HepG2 (cell line): ENCODE measurements at regions not wholly inside any gene's neighbourhood (a gene's known extent, or its start where the extent isn't known, plus 50 kb on each side); places are given as distances from the start of the nearest gene placed in this dataset.

Source experiments
- ATAC-seq: fragments of 200-7000 bp; cut with Tn5 transposase; 3 replicates; pipeline ENCODE4 v1.9.1; 2020; ENCODE audit warnings: mild to moderate bottlenecking, moderate library complexity
- BruUV-seq: library from RNA; stranded (reverse); fragments of 400-500 nt; replicated peaks from 2 replicates; lab custom pipeline; 2021; lab: Mats Ljungman, UMichigan
- CTCF ChIA-PET: fragments of 300-600 bp; formaldehyde crosslinking; extraction: SDS; loops from one replicate; lab custom pipeline; 2021; ENCODE audit warnings: low total read pairs, inconsistent platforms, low intra/inter-chr PET ratio; lab: Yijun Ruan, JAX
- POLR2A ChIA-PET: fragments of 350-600 bp; sonication (Branson Sonifier 250); formaldehyde crosslinking; loops from one replicate; lab custom pipeline; 2020; ENCODE audit warnings: antibody characterized with exemption, inconsistent platforms; lab: Yijun Ruan, JAX
- DNase-seq: peaks from one replicate; pipeline ENCODE4 v3.0.0-alpha.2; 2015; ENCODE audit warnings: low spot score
- FAIRE-seq: peaks from 3 replicates; lab custom pipeline; 2011; peaks lifted over from hg19 to GRCh38; lab: Jason Lieb, UNC
- H2AFZ ChIP-seq: one replicate; pipeline ENCODE4 v1.6.1; 2011; ENCODE audit warnings: low read length, inconsistent platforms
- H3K27ac ChIP-seq: fragments of 300-600 bp; 3 replicates; pipeline ENCODE4 v1.8.0; 2011; ENCODE audit warnings: mixed run types, mild to moderate bottlenecking, mixed read lengths, low read length, inconsistent platforms; ENCODE audit not compliant: insufficient read depth; ENCODE audit errors: extremely low read length
- H3K27me3 ChIP-seq, 2 experiments: fragments of 200-600 bp in 1 of 2; 2 replicates in 1 of 2; 3 replicates in 1 of 2; pipeline versions ENCODE4 v1.6.0 to v1.8.0; 2011; ENCODE audit warnings: low read length in 2 of 2, mild to moderate bottlenecking in 2 of 2, moderate library complexity in 2 of 2, inconsistent platforms in 1 of 2; ENCODE audit not compliant: insufficient read depth in 2 of 2, control insufficient read depth in 1 of 2
- H3K36me3 ChIP-seq, 2 experiments: fragments of 200-600 bp in 1 of 2; replicated peaks in 1 of 2; 2 replicates in 1 of 2; 3 replicates in 1 of 2; pipeline versions ENCODE4 v1.5.1 to v1.8.0; 2011; ENCODE audit warnings: low read length in 2 of 2, inconsistent platforms in 1 of 2; ENCODE audit not compliant: insufficient read depth in 2 of 2, control insufficient read depth in 1 of 2
- H3K4me1 ChIP-seq: 2 replicates; pipeline ENCODE4 v1.5.1; 2012; ENCODE audit warnings: low read length, inconsistent platforms; ENCODE audit not compliant: insufficient read depth
- H3K4me2 ChIP-seq: 2 replicates; pipeline ENCODE4 v1.6.0; 2011; ENCODE audit warnings: low read depth, low read length, inconsistent platforms
- H3K4me3 ChIP-seq, 3 experiments: fragments of 200-600 bp in 1 of 3; sonication (generic), shearing (Covaris generic) in 1 of 3; replicated peaks in 1 of 3; 2 replicates each; pipeline ENCODE4 v1.5.1; 2011 to 2016; ENCODE audit warnings: low read length in 3 of 3, inconsistent platforms in 2 of 3, low read depth in 2 of 3, mild to moderate bottlenecking in 2 of 3, control low read depth in 1 of 3, mixed read lengths in 1 of 3; ENCODE audit not compliant: insufficient read depth in 1 of 3
- H3K79me2 ChIP-seq: one replicate; pipeline ENCODE4 v1.6.1; 2011; ENCODE audit warnings: low read length, inconsistent platforms; ENCODE audit not compliant: insufficient read depth
- H3K9ac ChIP-seq: 2 replicates; pipeline ENCODE4 v1.6.0; 2011; ENCODE audit warnings: mild to moderate bottlenecking, low read depth, low read length, inconsistent platforms; ENCODE audit not compliant: insufficient read depth
- H3K9me3 ChIP-seq: 2 replicates; pipeline ENCODE4 v1.5.1; 2012; ENCODE audit warnings: mild to moderate bottlenecking, low read length
- H4K20me1 ChIP-seq: 2 replicates; pipeline ENCODE4 v1.6.0; 2011; ENCODE audit warnings: inconsistent platforms, mild to moderate bottlenecking, low read length, moderate library complexity; ENCODE audit not compliant: insufficient read depth
- BCL3 ChIP-seq: sonication (generic); formaldehyde crosslinking; IDR thresholded peaks from 2 replicates; pipeline ENCODE4 v1.5.1; 2020; ENCODE audit warnings: mild to moderate bottlenecking, missing genetic modification reagents, moderate library complexity
- ELF1 ChIP-seq: sonication (generic); formaldehyde crosslinking; IDR thresholded peaks from 2 replicates; pipeline ENCODE4 v1.4.0; 2020; ENCODE audit warnings: missing genetic modification reagents
- JARID2 ChIP-seq: sonication (generic); formaldehyde crosslinking; IDR thresholded peaks from 2 replicates; pipeline ENCODE4 v1.8.1; 2023; ENCODE audit warnings: missing genetic modification reagents, inconsistent platforms; ENCODE audit not compliant: insufficient replicate concordance
- POLR2AphosphoS5 ChIP-seq: IDR thresholded peaks from 2 replicates; pipeline ENCODE4 v1.6.1; 2012; ENCODE audit warnings: low read depth, low read length
- SALL1 ChIP-seq: sonication (generic); formaldehyde crosslinking; IDR thresholded peaks from 2 replicates; pipeline ENCODE4 v1.8.0; 2022; ENCODE audit warnings: mild to moderate bottlenecking, missing genetic modification reagents
- SNAPC2 ChIP-seq: sonication (generic); formaldehyde crosslinking; IDR thresholded peaks from 2 replicates; pipeline ENCODE4 v1.8.1; 2022; ENCODE audit warnings: mild to moderate bottlenecking, missing genetic modification reagents
- TEAD2 ChIP-seq: sonication (generic); formaldehyde crosslinking; IDR thresholded peaks from 2 replicates; pipeline ENCODE4 v1.9.0; 2021; ENCODE audit warnings: missing genetic modification reagents
- ZNF256 ChIP-seq: sonication (generic); formaldehyde crosslinking; conservative IDR thresholded peaks from 2 replicates; pipeline ENCODE4 v1.4.0; 2020; ENCODE audit warnings: missing genetic modification reagents
- ZNF276 ChIP-seq: sonication (generic); formaldehyde crosslinking; IDR thresholded peaks from 2 replicates; pipeline ENCODE4 v1.4.0; 2020; ENCODE audit warnings: mild to moderate bottlenecking, low read depth, missing genetic modification reagents
- ZNF331 ChIP-seq: sonication (generic); formaldehyde crosslinking; IDR thresholded peaks from 2 replicates; pipeline ENCODE4 v1.4.0; 2020; ENCODE audit warnings: missing genetic modification reagents
- ZNF337 ChIP-seq: sonication (generic); formaldehyde crosslinking; IDR thresholded peaks from 2 replicates; pipeline ENCODE4 v1.5.1; 2020; ENCODE audit warnings: missing genetic modification reagents, low read depth, mild to moderate bottlenecking, borderline replicate concordance
- ZNF451 ChIP-seq: sonication (generic); formaldehyde crosslinking; IDR thresholded peaks from 2 replicates; pipeline ENCODE4 v1.5.0; 2020; ENCODE audit warnings: mild to moderate bottlenecking, missing genetic modification reagents
- ZNF501 ChIP-seq: sonication (generic); formaldehyde crosslinking; IDR thresholded peaks from 2 replicates; pipeline ENCODE4 v1.5.1; 2020; ENCODE audit warnings: mild to moderate bottlenecking, moderate library complexity, missing genetic modification reagents
- ZNF609 ChIP-seq: sonication (generic); formaldehyde crosslinking; IDR thresholded peaks from 2 replicates; pipeline ENCODE4 v1.4.0; 2020; ENCODE audit warnings: mild to moderate bottlenecking, missing genetic modification reagents, borderline replicate concordance
- ZNF782 ChIP-seq: sonication (generic); formaldehyde crosslinking; IDR thresholded peaks from 2 replicates; pipeline ENCODE4 v1.4.0; 2020; ENCODE audit warnings: missing genetic modification reagents, mild to moderate bottlenecking, borderline replicate concordance
- WGBS: methylation state at CpG from one replicate; pipeline ENCODE4 v1.1.6; 2017; ENCODE audit warnings: low lambda C conversion rate; 5-methylcytosine and 5-hydroxymethylcytosine counted together
- in situ Hi-C: cut with HindIII; loops from 2 replicates; pipeline ENCODE4 v1.10.0; 2017; ENCODE audit warnings: low pct_unique_long_range_greater_than_20kb; ENCODE audit not compliant: extremely low pct_ligation_motif_present
- intact Hi-C: fragments of 100-400 bp; cut with micrococcal nuclease; formaldehyde crosslinking; loops from one replicate; pipeline ENCODE4 v1.10.0; 2022; ENCODE audit not compliant: unreplicated experiment

- H3K9me3 ChIP-seq = no peaks in the 10 kb centered on the region
- H2AFZ ChIP-seq = no peak overlapping the region
- TF ChIP-seq ELF1 (no peak), ZNF501 (CRISPR knock-in tag) (no peak), ZNF451 (CRISPR knock-in tag) (no peak), ZNF276 (CRISPR knock-in tag) (no peak), POLR2AphosphoS5 (no peak), ZNF609 (CRISPR knock-in tag) (no peak), BCL3 (CRISPR knock-in tag) (no peak), SALL1 (no peak), JARID2 (CRISPR knock-in tag) (no peak), ZNF331 (CRISPR knock-in tag) (no peak), ZNF337 (CRISPR knock-in tag) (no peak), TEAD2 (CRISPR knock-in tag) (no peak), ZNF256 (no peak), SNAPC2 (CRISPR knock-in tag) (no peak), ZNF782 (CRISPR knock-in tag) (no peak)
- H3K4me1 ChIP-seq = no peaks in the 10 kb centered on the region
- no peaks in the 10 kb centered on the region for H4K20me1 ChIP-seq
- WGBS = 1% methylated on average over 2 of the region's 2 CpGs
- H3K27me3 ChIP-seq = no peaks in the 10 kb centered on the region
- H3K36me3 ChIP-seq = no peaks in the 10 kb centered on the region
- H3K9ac ChIP-seq = no peak overlapping the region
- in situ Hi-C loops = no loop called here
- no peak for FAIRE-seq
- H3K4me3 ChIP-seq = no peak overlapping the region
- BruUV-seq = no TSS peak
- intact Hi-C loops = no loop called here
- no peak for DNase-seq
- H3K79me2 ChIP-seq = no peaks in the 10 kb centered on the region
- ATAC-seq = no peak
- POLR2A ChIA-PET = no interaction called here
- no peak overlapping the region for H3K27ac ChIP-seq
- CTCF ChIA-PET = no interaction called here
- H3K4me2 ChIP-seq = no peak overlapping the region
These were observed 360.3 kb downstream of the WDR11 start for GRCh38 chr10:121211446-121211845.
